22Rv1 (cell line): ENCODE measurements at regions not wholly inside any gene's neighbourhood (a gene's known extent, or its start where the extent isn't known, plus 50 kb on each side); places are given as distances from the start of the nearest gene placed in this dataset.

Experiments used
- ZFX ChIP-seq: fragments of 450-650 bp; IDR thresholded peaks from 2 replicates; pipeline ENCODE4 v1.6.1; 2017; ENCODE audit warnings: antibody characterized with exemption, borderline replicate concordance
- TF ChIP-seq, protein P1 (sequence below): fragments of 450-650 bp; IDR thresholded peaks from 2 replicates; pipeline ENCODE4 v1.5.1; 2017; ENCODE audit warnings: mild to moderate bottlenecking

DNA sequence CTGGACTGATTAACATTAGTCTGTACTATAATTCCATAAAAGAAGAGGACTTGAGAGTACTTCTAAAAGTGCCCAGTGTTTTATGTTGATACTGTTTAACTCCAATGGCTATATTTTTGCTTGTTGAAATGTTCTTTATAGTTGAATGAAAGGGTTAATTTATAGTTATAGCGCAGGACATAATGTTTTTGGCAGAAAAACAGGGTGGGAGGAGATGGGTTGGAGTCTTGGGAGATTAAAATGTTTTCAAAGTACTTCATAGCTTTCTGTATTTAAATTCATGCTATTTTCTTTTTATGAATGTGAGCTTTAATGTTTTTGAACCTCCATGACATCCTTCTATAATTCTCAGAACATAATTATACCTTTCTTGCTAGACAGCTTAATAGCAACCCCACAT is 108.2 kb downstream of the CNTN3 start:
- TF ChIP-seq, protein P1, sequence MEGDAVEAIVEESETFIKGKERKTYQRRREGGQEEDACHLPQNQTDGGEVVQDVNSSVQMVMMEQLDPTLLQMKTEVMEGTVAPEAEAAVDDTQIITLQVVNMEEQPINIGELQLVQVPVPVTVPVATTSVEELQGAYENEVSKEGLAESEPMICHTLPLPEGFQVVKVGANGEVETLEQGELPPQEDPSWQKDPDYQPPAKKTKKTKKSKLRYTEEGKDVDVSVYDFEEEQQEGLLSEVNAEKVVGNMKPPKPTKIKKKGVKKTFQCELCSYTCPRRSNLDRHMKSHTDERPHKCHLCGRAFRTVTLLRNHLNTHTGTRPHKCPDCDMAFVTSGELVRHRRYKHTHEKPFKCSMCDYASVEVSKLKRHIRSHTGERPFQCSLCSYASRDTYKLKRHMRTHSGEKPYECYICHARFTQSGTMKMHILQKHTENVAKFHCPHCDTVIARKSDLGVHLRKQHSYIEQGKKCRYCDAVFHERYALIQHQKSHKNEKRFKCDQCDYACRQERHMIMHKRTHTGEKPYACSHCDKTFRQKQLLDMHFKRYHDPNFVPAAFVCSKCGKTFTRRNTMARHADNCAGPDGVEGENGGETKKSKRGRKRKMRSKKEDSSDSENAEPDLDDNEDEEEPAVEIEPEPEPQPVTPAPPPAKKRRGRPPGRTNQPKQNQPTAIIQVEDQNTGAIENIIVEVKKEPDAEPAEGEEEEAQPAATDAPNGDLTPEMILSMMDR: no peak
- no peak for TF ChIP-seq ZFX
